DND-41 (cell line): ENCODE measurements at regions not wholly inside any gene's neighbourhood (a gene's known extent, or its start where the extent isn't known, plus 50 kb on each side); places are given as distances from the start of the nearest gene placed in this dataset.

Experiments used
- ATAC-seq: fragments of 200-7000 bp; cut with Tn5 transposase; 3 replicates; pipeline ENCODE4 v1.9.1; 2021; ENCODE audit warnings: low read depth; ENCODE audit not compliant: insufficient read depth
- DNase-seq: peaks from one replicate; pipeline ENCODE4 v3.0.0-alpha.2; 2020
- H2AFZ ChIP-seq: 2 replicates; pipeline ENCODE4 v1.6.0; 2012; ENCODE audit warnings: low read depth, low read length
- H3K27ac ChIP-seq: 2 replicates; pipeline ENCODE4 v1.5.1; 2012; ENCODE audit warnings: low read length, inconsistent platforms
- H3K27me3 ChIP-seq: fragments of 200-600 bp; sonication (generic); 2 replicates; pipeline ENCODE4 v1.6.0; 2012; ENCODE audit warnings: low read length, mild to moderate bottlenecking, inconsistent platforms; ENCODE audit not compliant: insufficient read depth, poor library complexity
- H3K36me3 ChIP-seq: 2 replicates; pipeline ENCODE4 v1.5.1; 2012; ENCODE audit warnings: low read length, inconsistent platforms; ENCODE audit not compliant: insufficient read depth
- H3K4me1 ChIP-seq: 2 replicates; pipeline ENCODE4 v1.5.1; 2012; ENCODE audit warnings: mild to moderate bottlenecking, low read length; ENCODE audit not compliant: insufficient read depth
- H3K4me2 ChIP-seq: 2 replicates; pipeline ENCODE4 v1.6.0; 2012; ENCODE audit warnings: mild to moderate bottlenecking, moderate library complexity, low read length, inconsistent platforms; ENCODE audit not compliant: insufficient read depth
- H3K4me3 ChIP-seq, 2 experiments: fragments of 200-600 bp in 1 of 2; shearing (Covaris generic) in 1 of 2; 2 replicates each; pipeline ENCODE4 v1.5.1; 2012 to 2016; ENCODE audit warnings: inconsistent platforms in 2 of 2, low read length in 2 of 2, mild to moderate bottlenecking in 2 of 2, low read depth in 1 of 2, moderate library complexity in 1 of 2
- H3K79me2 ChIP-seq: 2 replicates; pipeline ENCODE4 v1.6.0; 2012; ENCODE audit warnings: low read length, inconsistent platforms; ENCODE audit not compliant: insufficient read depth
- H3K9ac ChIP-seq: 2 replicates; pipeline ENCODE4 v1.6.0; 2012; ENCODE audit warnings: low read depth, mild to moderate bottlenecking, inconsistent platforms, low read length, moderate library complexity
- H3K9me3 ChIP-seq: 2 replicates; pipeline ENCODE4 v1.5.1; 2012; ENCODE audit warnings: low read length, moderate library complexity, mild to moderate bottlenecking, inconsistent platforms; ENCODE audit not compliant: insufficient read depth, severe bottlenecking
- H4K20me1 ChIP-seq: 2 replicates; pipeline ENCODE4 v1.6.0; 2012; ENCODE audit warnings: low read length; ENCODE audit not compliant: insufficient read depth
- EZH2 ChIP-seq: IDR thresholded peaks from 3 replicates; pipeline ENCODE4 v1.6.1; 2012; ENCODE audit warnings: borderline replicate concordance, low read depth, mild to moderate bottlenecking, moderate library complexity, low read length, inconsistent platforms; ENCODE audit not compliant: severe bottlenecking
- TF ChIP-seq, protein P1 (sequence below): IDR thresholded peaks from 2 replicates; pipeline ENCODE4 v1.5.1; 2012; ENCODE audit warnings: borderline replicate concordance, low read length, moderate library complexity, mild to moderate bottlenecking; ENCODE audit not compliant: poor library complexity, severe bottlenecking; ENCODE audit errors: extremely low read depth

DNA sequence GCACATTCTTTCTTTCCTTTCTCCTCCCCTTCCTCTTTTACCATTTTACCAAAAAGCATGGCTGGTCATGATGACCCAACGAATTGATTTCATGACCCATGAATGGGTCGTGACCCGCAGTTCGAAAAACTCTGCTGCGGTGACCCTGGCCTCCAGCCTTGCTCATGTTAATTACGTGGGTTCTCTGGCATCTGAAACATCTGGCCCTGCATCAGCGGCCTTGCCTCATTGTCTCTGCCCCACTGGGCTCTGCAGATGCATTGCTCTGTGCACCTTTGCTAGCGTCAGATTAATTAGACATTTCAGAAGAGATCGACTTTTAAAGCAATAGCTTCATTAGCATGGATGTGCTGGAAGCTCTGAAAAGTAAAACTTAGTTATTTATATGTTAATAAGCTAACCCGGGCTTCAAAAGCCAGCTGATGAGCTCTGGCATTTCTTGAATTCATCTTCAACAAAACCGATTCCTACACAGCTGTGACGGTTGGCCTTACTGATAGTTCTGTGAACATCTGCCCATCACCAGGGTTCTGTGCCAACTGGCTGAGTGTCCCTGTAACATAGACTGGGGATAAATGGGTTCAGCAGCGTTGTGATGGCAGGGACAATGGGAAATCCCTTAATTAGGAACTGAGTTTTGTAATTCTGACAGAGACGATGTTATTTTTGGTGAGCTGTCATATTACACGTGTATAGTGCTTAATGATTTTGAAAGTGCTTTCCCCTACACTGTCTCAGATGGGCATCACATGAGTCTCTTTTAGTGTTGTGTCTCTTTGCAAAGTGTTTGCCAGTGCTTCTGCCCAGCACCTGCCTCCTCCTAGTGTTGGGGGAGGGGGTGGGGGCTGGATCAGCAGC, 225.9 kb upstream of the EEF2KMT start:
- Histone ChIP-seq H3K4me1 (no peaks in the 10 kb centered on the region), H2AFZ (no peak overlapping the region), H3K9me3 (no peaks in the 10 kb centered on the region), H3K79me2 (no peaks in the 10 kb centered on the region), H4K20me1 (no peaks in the 10 kb centered on the region), H3K27ac (no peak overlapping the region), H3K9ac (no peak overlapping the region), H3K4me2 (no peak overlapping the region), H3K36me3 (no peaks in the 10 kb centered on the region), H3K4me3 (no peak overlapping the region), H3K27me3 (no peaks in the 10 kb centered on the region)
- TF ChIP-seq, protein P1, sequence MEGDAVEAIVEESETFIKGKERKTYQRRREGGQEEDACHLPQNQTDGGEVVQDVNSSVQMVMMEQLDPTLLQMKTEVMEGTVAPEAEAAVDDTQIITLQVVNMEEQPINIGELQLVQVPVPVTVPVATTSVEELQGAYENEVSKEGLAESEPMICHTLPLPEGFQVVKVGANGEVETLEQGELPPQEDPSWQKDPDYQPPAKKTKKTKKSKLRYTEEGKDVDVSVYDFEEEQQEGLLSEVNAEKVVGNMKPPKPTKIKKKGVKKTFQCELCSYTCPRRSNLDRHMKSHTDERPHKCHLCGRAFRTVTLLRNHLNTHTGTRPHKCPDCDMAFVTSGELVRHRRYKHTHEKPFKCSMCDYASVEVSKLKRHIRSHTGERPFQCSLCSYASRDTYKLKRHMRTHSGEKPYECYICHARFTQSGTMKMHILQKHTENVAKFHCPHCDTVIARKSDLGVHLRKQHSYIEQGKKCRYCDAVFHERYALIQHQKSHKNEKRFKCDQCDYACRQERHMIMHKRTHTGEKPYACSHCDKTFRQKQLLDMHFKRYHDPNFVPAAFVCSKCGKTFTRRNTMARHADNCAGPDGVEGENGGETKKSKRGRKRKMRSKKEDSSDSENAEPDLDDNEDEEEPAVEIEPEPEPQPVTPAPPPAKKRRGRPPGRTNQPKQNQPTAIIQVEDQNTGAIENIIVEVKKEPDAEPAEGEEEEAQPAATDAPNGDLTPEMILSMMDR: no peak
- no peak for TF ChIP-seq EZH2
- ATAC-seq (no peak), DNase-seq (no peak)

DNA sequence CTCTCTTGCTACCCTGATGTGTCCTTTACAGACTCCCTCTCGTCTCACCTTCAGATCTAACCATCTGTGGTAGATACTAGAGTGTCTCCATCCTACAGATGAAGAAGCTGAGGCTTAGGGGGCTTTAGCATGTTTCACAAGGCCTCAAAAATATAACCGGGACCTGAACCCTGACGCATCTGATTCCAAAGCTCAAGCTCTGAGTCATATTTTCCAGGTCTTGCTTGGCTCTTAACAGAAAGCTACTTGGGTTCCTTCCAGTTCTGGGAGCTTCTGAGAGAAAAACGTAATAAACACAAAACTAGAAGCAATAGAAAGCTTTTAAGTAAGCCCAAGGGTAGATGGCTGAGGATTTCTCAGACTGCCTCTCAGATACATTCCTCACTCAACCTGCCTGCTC, 224.3 kb upstream of the EEF2KMT start:
- no peaks in the 10 kb centered on the region for H4K20me1 ChIP-seq
- no peak overlapping the region for H3K4me2 ChIP-seq
- no peaks in the 10 kb centered on the region for H3K27me3 ChIP-seq
- H3K9ac ChIP-seq: no peak overlapping the region
- TF ChIP-seq, protein P1: no peak
- TF ChIP-seq EZH2: no peak
- no peak overlapping the region for H3K27ac ChIP-seq
- no peaks in the 10 kb centered on the region for H3K36me3 ChIP-seq
- no peak for DNase-seq
- ATAC-seq: no peak
- H3K4me3 ChIP-seq: no peak overlapping the region
- H3K79me2 ChIP-seq: no peaks in the 10 kb centered on the region
- no peaks in the 10 kb centered on the region for H3K4me1 ChIP-seq
- H2AFZ ChIP-seq: no peak overlapping the region
- no peaks in the 10 kb centered on the region for H3K9me3 ChIP-seq

DNA sequence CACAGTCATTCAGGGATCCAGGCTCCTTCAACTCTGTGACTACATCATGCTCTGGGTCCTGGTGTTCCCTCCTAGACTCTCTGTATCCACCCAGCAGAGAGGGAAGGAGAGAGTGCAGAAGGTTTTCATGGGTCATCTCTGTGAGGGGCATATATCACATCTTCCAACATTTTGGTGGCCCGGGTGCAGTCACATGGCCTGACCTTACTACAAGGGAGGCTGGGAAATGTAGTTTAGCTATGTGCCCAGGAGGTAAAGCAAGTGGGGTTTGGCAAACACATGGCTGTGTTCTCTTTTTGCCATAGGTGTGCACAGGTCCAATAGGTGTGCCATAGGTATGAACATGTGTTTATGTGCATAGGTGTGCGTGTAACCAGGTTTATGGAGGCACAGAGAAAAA, 222.2 kb upstream of the EEF2KMT start:
- Histone ChIP-seq H3K9ac (no peak overlapping the region), H3K4me3 (no peak overlapping the region), H3K9me3 (no peaks in the 10 kb centered on the region), H3K27me3 (no peaks in the 10 kb centered on the region), H3K4me1 (no peaks in the 10 kb centered on the region), H3K36me3 (no peaks in the 10 kb centered on the region), H3K4me2 (no peak overlapping the region), H4K20me1 (no peaks in the 10 kb centered on the region), H2AFZ (no peak overlapping the region), H3K79me2 (no peaks in the 10 kb centered on the region), H3K27ac (no peak overlapping the region)
- ATAC-seq: no peak
- no peak for TF ChIP-seq EZH2
- TF ChIP-seq, protein P1: no peak
- no peak for DNase-seq
